Activated naive CD8-positive, alpha-beta T cell treated with anti-CD3 and anti-CD28 coated beads, Interleukin-2, amount 10 ng/mL, durations not matched to agents 7 days and 5 days (primary cell): ENCODE measurements at regions not wholly inside any gene's neighbourhood (a gene's known extent, or its start where the extent isn't known, plus 50 kb on each side); places are given as distances from the start of the nearest gene placed in this dataset.

Experiments
- ATAC-seq: fragments of 150-1000 bp; cut with Tn5 transposase; one replicate; pipeline ENCODE4 v1.10.0; 2021; ENCODE audit warnings: low read depth, moderate library complexity
- POLR2A ChIA-PET: fragments of 350-600 bp; sonication (Branson Sonifier 250); formaldehyde crosslinking; loops from one replicate; lab custom pipeline; 2021; ENCODE audit warnings: antibody characterized with exemption; lab: Charles Lee
- DNase-seq: peaks from one replicate; pipeline ENCODE4 v3.0.0; 2021
- H3K27ac Mint-ChIP-seq: one replicate; pipeline ENCODE4 v1.8.0; 2022; ENCODE audit warnings: mild to moderate bottlenecking, mixed read lengths
- H3K27me3 Mint-ChIP-seq: one replicate; pipeline ENCODE4 v1.8.0; 2022; ENCODE audit warnings: mild to moderate bottlenecking, moderate library complexity, mixed read lengths
- H3K36me3 Mint-ChIP-seq: one replicate; pipeline ENCODE4 v1.8.0; 2021; ENCODE audit warnings: mild to moderate bottlenecking, mixed read lengths
- H3K4me1 Mint-ChIP-seq: one replicate; pipeline ENCODE4 v1.8.0; 2021; ENCODE audit warnings: mixed read lengths
- H3K4me3 Mint-ChIP-seq: one replicate; pipeline ENCODE4 v1.8.0; 2022; ENCODE audit warnings: mild to moderate bottlenecking, moderate library complexity, mixed read lengths
- H3K9me3 Mint-ChIP-seq: one replicate; pipeline ENCODE4 v1.8.0; 2021; ENCODE audit warnings: mixed read lengths

GRCh38 chr11:87438416-87438815, 400.7 kb downstream of the TMEM135 start:
- no peak for DNase-seq
- H3K4me3 Mint-ChIP-seq, result no peak overlapping the region

GRCh38 chr11:87437844-87438223, 400.1 kb downstream of the TMEM135 start:
- POLR2A ChIA-PET, result no interaction called here
- ATAC-seq (no peak), DNase-seq (no peak)
- Mint-ChIP-seq H3K36me3 (no peaks in the 10 kb centered on the region), H3K27me3 (peaks cover 4% of the 10 kb centered on the region), H3K4me3 (no peak overlapping the region), H3K9me3 (no peaks in the 10 kb centered on the region), H3K4me1 (no peaks in the 10 kb centered on the region), H3K27ac (no peak overlapping the region)

More at GRCh38 chr11:87438416-87438815, 400.7 kb downstream of the TMEM135 start:
- no peaks in the 10 kb centered on the region for H3K4me1 Mint-ChIP-seq
- no peak for ATAC-seq
- H3K36me3 Mint-ChIP-seq, result no peaks in the 10 kb centered on the region
- POLR2A ChIA-PET, result no interaction called here
- H3K27me3 Mint-ChIP-seq, result peaks cover 5% of the 10 kb centered on the region
- H3K9me3 Mint-ChIP-seq, result no peaks in the 10 kb centered on the region
- no peak overlapping the region for H3K27ac Mint-ChIP-seq

GRCh38 chr11:87437133-87437843, 399.6 kb downstream of the TMEM135 start:
- ATAC-seq, result no peak
- Mint-ChIP-seq H3K36me3 (no peaks in the 10 kb centered on the region), H3K27ac (no peak overlapping the region), H3K4me1 (no peaks in the 10 kb centered on the region), H3K4me3 (no peak overlapping the region), H3K9me3 (no peaks in the 10 kb centered on the region), H3K27me3 (peaks cover 4% of the 10 kb centered on the region)
- POLR2A ChIA-PET, result no interaction called here
- no peak for DNase-seq

- POLR2A ChIA-PET, result no interaction called here
- Mint-ChIP-seq H3K27ac (no peak overlapping the region), H3K4me3 (no peak overlapping the region), H3K9me3 (no peaks in the 10 kb centered on the region), H3K27me3 (no peaks in the 10 kb centered on the region), H3K4me1 (no peaks in the 10 kb centered on the region), H3K36me3 (no peaks in the 10 kb centered on the region)
- DNase-seq, result no peak
- no peak for ATAC-seq
Measured at GRCh38 chr11:87432022-87432421, 394.3 kb downstream of the TMEM135 start.

DNA sequence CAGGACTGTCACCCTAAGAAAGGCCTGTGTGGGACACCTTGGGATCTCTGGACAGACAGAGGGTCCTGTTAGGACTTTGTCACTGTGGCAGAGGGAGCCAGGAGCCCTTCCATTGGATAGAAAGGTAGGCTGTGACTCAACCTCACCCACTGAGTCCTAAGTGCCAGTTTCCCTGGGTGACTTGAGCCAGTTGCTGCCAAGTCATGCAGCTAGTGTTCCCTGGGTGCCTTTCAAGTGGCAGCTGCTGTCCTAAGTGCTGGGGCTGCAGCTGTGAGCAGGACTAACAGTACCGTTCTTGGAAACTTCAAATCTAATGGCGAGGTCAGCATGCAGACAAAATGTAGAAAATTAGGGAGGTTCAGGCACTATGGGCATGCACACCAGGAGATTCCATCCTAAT, 393.7 kb downstream of the TMEM135 start:
- Mint-ChIP-seq H3K36me3 (no peaks in the 10 kb centered on the region), H3K27me3 (no peaks in the 10 kb centered on the region), H3K9me3 (no peaks in the 10 kb centered on the region), H3K27ac (no peak overlapping the region), H3K4me1 (no peaks in the 10 kb centered on the region), H3K4me3 (no peak overlapping the region)
- POLR2A ChIA-PET, result no interaction called here
- no peak for DNase-seq
- no peak for ATAC-seq

- DNase-seq (no peak), ATAC-seq (no peak)
- no peak overlapping the region for H3K4me3 Mint-ChIP-seq
- no peaks in the 10 kb centered on the region for H3K36me3 Mint-ChIP-seq
- H3K9me3 Mint-ChIP-seq, result no peaks in the 10 kb centered on the region
- H3K27ac Mint-ChIP-seq, result no peak overlapping the region
- H3K27me3 Mint-ChIP-seq, result no peaks in the 10 kb centered on the region
- no peaks in the 10 kb centered on the region for H3K4me1 Mint-ChIP-seq
- POLR2A ChIA-PET, result no interaction called here
Measured at GRCh38 chr11:87430821-87431220, 393.1 kb downstream of the TMEM135 start.

GRCh38 chr11:87429996-87430395, 392.3 kb downstream of the TMEM135 start:
- no peaks in the 10 kb centered on the region for H3K36me3 Mint-ChIP-seq
- H3K27me3 Mint-ChIP-seq, result no peaks in the 10 kb centered on the region
- no peak for DNase-seq
- H3K4me3 Mint-ChIP-seq, result no peak overlapping the region
- H3K4me1 Mint-ChIP-seq, result no peaks in the 10 kb centered on the region
- no peak overlapping the region for H3K27ac Mint-ChIP-seq
- ATAC-seq, result no peak
- POLR2A ChIA-PET, result no interaction called here
- H3K9me3 Mint-ChIP-seq, result no peaks in the 10 kb centered on the region

GRCh38 chr11:87428266-87428665, 390.5 kb downstream of the TMEM135 start:
- DNase-seq, result no peak
- POLR2A ChIA-PET, result no interaction called here

GRCh38 chr11:87425943-87426342, 388.2 kb downstream of the TMEM135 start:
- no peaks in the 10 kb centered on the region for H3K27me3 Mint-ChIP-seq
- no peak overlapping the region for H3K27ac Mint-ChIP-seq
- DNase-seq (no peak), ATAC-seq (no peak)
- H3K9me3 Mint-ChIP-seq, result no peaks in the 10 kb centered on the region
- no peaks in the 10 kb centered on the region for H3K36me3 Mint-ChIP-seq
- POLR2A ChIA-PET, result no interaction called here
- no peaks in the 10 kb centered on the region for H3K4me1 Mint-ChIP-seq
- H3K4me3 Mint-ChIP-seq, result no peak overlapping the region

More at GRCh38 chr11:87428266-87428665, 390.5 kb downstream of the TMEM135 start:
- no peak for ATAC-seq
- Mint-ChIP-seq H3K27ac (no peak overlapping the region), H3K4me3 (no peak overlapping the region), H3K36me3 (no peaks in the 10 kb centered on the region), H3K4me1 (no peaks in the 10 kb centered on the region), H3K27me3 (no peaks in the 10 kb centered on the region), H3K9me3 (no peaks in the 10 kb centered on the region)

DNA sequence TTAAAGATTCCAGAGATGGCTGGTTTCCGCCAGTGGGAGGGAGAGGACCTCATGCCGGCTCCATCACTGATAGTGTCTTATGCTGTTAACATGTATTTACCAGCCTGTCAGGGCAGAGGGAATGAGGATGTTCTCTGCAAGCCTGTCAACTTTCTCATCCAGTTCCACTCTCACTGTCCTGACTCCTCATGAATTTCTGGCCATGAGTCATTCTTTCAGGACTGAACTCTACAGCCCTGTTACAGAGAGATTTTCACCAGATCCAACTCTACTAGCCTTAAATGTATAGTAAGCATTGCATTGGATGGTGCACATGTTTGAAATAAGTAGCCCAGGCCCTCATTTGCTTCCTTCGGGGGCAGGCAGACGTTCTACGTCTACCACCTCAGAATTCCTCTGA, 387.7 kb downstream of the TMEM135 start:
- Mint-ChIP-seq H3K4me1 (no peaks in the 10 kb centered on the region), H3K27me3 (no peaks in the 10 kb centered on the region), H3K36me3 (no peaks in the 10 kb centered on the region), H3K4me3 (no peak overlapping the region), H3K27ac (no peak overlapping the region), H3K9me3 (no peaks in the 10 kb centered on the region)
- POLR2A ChIA-PET, result no interaction called here
- ATAC-seq, result no peak
- no peak for DNase-seq

- H3K27me3 Mint-ChIP-seq, result no peaks in the 10 kb centered on the region
- H3K4me1 Mint-ChIP-seq, result no peaks in the 10 kb centered on the region
- POLR2A ChIA-PET, result no interaction called here
- no peaks in the 10 kb centered on the region for H3K9me3 Mint-ChIP-seq
- no peaks in the 10 kb centered on the region for H3K36me3 Mint-ChIP-seq
- ATAC-seq (no peak), DNase-seq (no peak)
- no peak overlapping the region for H3K4me3 Mint-ChIP-seq
- H3K27ac Mint-ChIP-seq, result no peak overlapping the region
Measured at GRCh38 chr11:87423161-87423560, 385.4 kb downstream of the TMEM135 start.

GRCh38 chr11:87422566-87422965, 384.8 kb downstream of the TMEM135 start:
- POLR2A ChIA-PET, result no interaction called here
- Mint-ChIP-seq H3K36me3 (no peaks in the 10 kb centered on the region), H3K4me1 (no peaks in the 10 kb centered on the region), H3K9me3 (no peaks in the 10 kb centered on the region), H3K27ac (no peak overlapping the region), H3K27me3 (no peaks in the 10 kb centered on the region), H3K4me3 (no peak overlapping the region)
- no peak for ATAC-seq
- DNase-seq, result no peak

- no peaks in the 10 kb centered on the region for H3K9me3 Mint-ChIP-seq
- H3K4me3 Mint-ChIP-seq, result no peak overlapping the region
- DNase-seq (no peak), ATAC-seq (peak; percentile 52)
- no peaks in the 10 kb centered on the region for H3K36me3 Mint-ChIP-seq
- H3K27me3 Mint-ChIP-seq, result no peaks in the 10 kb centered on the region
- no peaks in the 10 kb centered on the region for H3K4me1 Mint-ChIP-seq
- no peak overlapping the region for H3K27ac Mint-ChIP-seq
- POLR2A ChIA-PET, result no interaction called here
Measured at GRCh38 chr11:87421422-87421821, 383.7 kb downstream of the TMEM135 start.

GRCh38 chr11:87417951-87418350, 380.2 kb downstream of the TMEM135 start:
- Mint-ChIP-seq H3K27ac (no peak overlapping the region), H3K36me3 (no peaks in the 10 kb centered on the region), H3K27me3 (peaks cover 7% of the 10 kb centered on the region), H3K4me3 (no peak overlapping the region), H3K4me1 (no peaks in the 10 kb centered on the region), H3K9me3 (no peaks in the 10 kb centered on the region)
- DNase-seq (no peak), ATAC-seq (no peak)
- POLR2A ChIA-PET, result no interaction called here
